Esophagus squamous epithelium (tissue), 5 donors: ENCODE measurements at regions not wholly inside any gene's neighbourhood (a gene's known extent, or its start where the extent isn't known, plus 50 kb on each side); places are given as distances from the start of the nearest gene placed in this dataset.

Source experiments
- DNase-seq: peaks from one replicate; lab custom pipeline; 2025; lab: John Stamatoyannopoulos, UW
- H3K27ac ChIP-seq, 4 donors: fragments of 200-600 bp; sonication (generic); one replicate each; pipeline ENCODE4 v1.5.1; 2016 to 2019; ENCODE audit warnings: mild to moderate bottlenecking in 1 of 4
- H3K27me3 ChIP-seq, 4 donors: fragments of 200-600 bp; sonication (generic); 1 replicate in 3 of 4; 2 replicates in 1 of 4; pipeline versions ENCODE4 v1.5.1 to v1.6.0; 2017 to 2021; ENCODE audit warnings: antibody characterized with exemption in 1 of 4
- H3K36me3 ChIP-seq, 3 donors: fragments of 200-600 bp; sonication (generic); one replicate each; pipeline ENCODE4 v1.5.1; 2016 to 2019
- H3K4me1 ChIP-seq, 3 donors: fragments of 200-600 bp; sonication (generic); one replicate each; pipeline ENCODE4 v1.5.1; 2017 to 2019
- H3K4me3 ChIP-seq, 4 donors: fragments of 200-600 bp; sonication (generic); 1 replicate in 3 of 4; 2 replicates in 1 of 4; pipeline ENCODE4 v1.5.1; 2016 to 2019; ENCODE audit warnings: mild to moderate bottlenecking in 2 of 4, moderate library complexity in 1 of 4
- H3K9me3 ChIP-seq, 3 donors: fragments of 200-600 bp; sonication (generic); one replicate each; pipeline ENCODE4 v1.5.1; 2016 to 2019
- CTCF ChIP-seq, 6 experiments: fragments of 450-650 bp in 4 of 6; fragments of 200-600 bp in 2 of 6; sonication (generic) in 2 of 6; IDR thresholded peaks; one replicate each; pipeline ENCODE4 v1.5.1; 2016 to 2019; ENCODE audit warnings: antibody characterized with exemption in 6 of 6, mild to moderate bottlenecking in 4 of 6, moderate library complexity in 4 of 6
- POLR2A ChIP-seq, 4 donors: fragments of 450-650 bp; IDR thresholded peaks; one replicate each; pipeline ENCODE4 v1.6.1; 2017; ENCODE audit warnings: antibody characterized with exemption in 4 of 4, mild to moderate bottlenecking in 4 of 4, moderate library complexity in 3 of 4
- WGBS, 2 donors: methylation state at CpG; one replicate each; pipeline ENCODE4 v1.1.5; 2018; 5-methylcytosine and 5-hydroxymethylcytosine counted together
- intact Hi-C: fragments of 100-400 bp; cut with DNase I; formaldehyde crosslinking; loops from one replicate; pipeline ENCODE4 v1.15.0; 2022
- donor health status: DM: yes; HTN: yes; CAD: no.

- no peak for TF ChIP-seq CTCF (IDR thresholded peaks at IDR 0.05)
- no peak for TF ChIP-seq POLR2A (IDR thresholded peaks at IDR 0.05)
- DNase-seq: no peak
- no peaks in the 10 kb centered on the region for H3K36me3 ChIP-seq
- H3K4me1 ChIP-seq: no peaks in the 10 kb centered on the region
- intact Hi-C loops: no loop called here
- H3K9me3 ChIP-seq: no peaks in the 10 kb centered on the region
- no peak overlapping the region for H3K4me3 ChIP-seq
- 61 to 69% methylated on average over 5 of the region's 5 CpGs for WGBS, 2 donors
- H3K27me3 ChIP-seq: no peaks in the 10 kb centered on the region
- no peak overlapping the region for H3K27ac ChIP-seq
Observed at GRCh38 chr16:5884996-5885395, 787.4 kb upstream of the EEF2KMT start.

- DNase-seq: no peak
Observed at GRCh38 chr16:5884339-5884738, 786.7 kb upstream of the EEF2KMT start.

GRCh38 chr16:5882087-5882640 lies 784.6 kb upstream of the EEF2KMT start:
- intact Hi-C loops: no loop called here
- Histone ChIP-seq H3K4me3 (no peak overlapping the region), H3K9me3 (no peaks in the 10 kb centered on the region), H3K36me3 (no peaks in the 10 kb centered on the region), H3K27me3 (no peaks in the 10 kb centered on the region), H3K4me1 (no peaks in the 10 kb centered on the region), H3K27ac (no peak overlapping the region)
- TF ChIP-seq POLR2A (IDR thresholded peaks at IDR 0.05) (no peak), CTCF (IDR thresholded peaks at IDR 0.05) (no peak)
- DNase-seq: no peak
- WGBS, 2 donors: 76 to 80% methylated on average over 3 of the region's 3 CpGs

More at GRCh38 chr16:5884339-5884738, 786.7 kb upstream of the EEF2KMT start:
- Histone ChIP-seq H3K4me1 (no peaks in the 10 kb centered on the region), H3K27ac (no peak overlapping the region), H3K4me3 (no peak overlapping the region), H3K27me3 (no peaks in the 10 kb centered on the region), H3K36me3 (no peaks in the 10 kb centered on the region), H3K9me3 (no peaks in the 10 kb centered on the region)
- intact Hi-C loops: no loop called here
- 72 to 73% methylated on average over 3 to 5 of the region's 8 CpGs for WGBS, 2 donors
- TF ChIP-seq CTCF (IDR thresholded peaks at IDR 0.05) (no peak), POLR2A (IDR thresholded peaks at IDR 0.05) (no peak)

GRCh38 chr16:5875416-5875815 lies 777.8 kb upstream of the EEF2KMT start:
- Histone ChIP-seq H3K27ac (no peak overlapping the region), H3K36me3 (no peaks in the 10 kb centered on the region), H3K9me3 (no peaks in the 10 kb centered on the region), H3K4me1 (no peaks in the 10 kb centered on the region), H3K27me3 (no peaks in the 10 kb centered on the region), H3K4me3 (no peak overlapping the region)
- TF ChIP-seq POLR2A (IDR thresholded peaks at IDR 0.05): no peak
- TF ChIP-seq CTCF (IDR thresholded peaks at IDR 0.05): no peak
- intact Hi-C loops: no loop called here
- DNase-seq: no peak
- 48 to 54% methylated on average over 5 of the region's 5 CpGs for WGBS, 2 donors

GRCh38 chr16:5874899-5875298 lies 777.3 kb upstream of the EEF2KMT start:
- Histone ChIP-seq H3K36me3 (no peaks in the 10 kb centered on the region), H3K27me3 (no peaks in the 10 kb centered on the region), H3K4me1 (no peaks in the 10 kb centered on the region), H3K4me3 (no peak overlapping the region), H3K27ac (no peak overlapping the region), H3K9me3 (no peaks in the 10 kb centered on the region)
- no peak for DNase-seq
- TF ChIP-seq POLR2A (IDR thresholded peaks at IDR 0.05) (no peak), CTCF (IDR thresholded peaks at IDR 0.05) (no peak)
- 81 to 82% methylated on average over 4 of the region's 4 CpGs for WGBS, 2 donors
- intact Hi-C loops: no loop called here
